Heart left ventricle (tissue), 16 donors: ENCODE measurements at regions not wholly inside any gene's neighbourhood (a gene's known extent, or its start where the extent isn't known, plus 50 kb on each side); places are given as distances from the start of the nearest gene placed in this dataset.

Experiments used
- ATAC-seq, 4 donors: fragments of 200-7000 bp; cut with Tn5 transposase; one replicate each; pipeline ENCODE4 v1.9.1; 2020 to 2022; ENCODE audit warnings: moderate library complexity in 4 of 4, mild to moderate bottlenecking in 3 of 4, moderate number of reproducible peaks in 1 of 4
- DNase-seq, 5 donors: peaks; one replicate each; pipeline ENCODE4 v3.0.0-alpha.2; 2020
- H3K27ac ChIP-seq, 12 donors: fragments of 200-600 bp; sonication (generic) in 4 of 12; one replicate each; pipeline versions ENCODE4 v1.5.0 to v1.8.0; 2016 to 2022; ENCODE audit warnings: mild to moderate bottlenecking in 2 of 12
- H3K27me3 ChIP-seq, 9 donors: fragments of 200-600 bp; sonication (generic) in 2 of 9; one replicate each; pipeline versions ENCODE4 v1.5.1 to v1.8.0; 2016 to 2022; ENCODE audit warnings: mild to moderate bottlenecking in 3 of 9
- H3K36me3 ChIP-seq, 9 donors: fragments of 200-600 bp; sonication (generic) in 2 of 9; one replicate each; pipeline versions ENCODE4 v1.5.0 to v1.8.0; 2018 to 2022; ENCODE audit warnings: mild to moderate bottlenecking in 2 of 9
- H3K4me1 ChIP-seq, 12 donors: fragments of 200-600 bp; sonication (generic) in 4 of 12; one replicate each; pipeline versions ENCODE4 v1.5.0 to v1.8.0; 2016 to 2022; ENCODE audit warnings: mild to moderate bottlenecking in 3 of 12
- H3K4me3 ChIP-seq, 12 donors: fragments of 200-600 bp; sonication (generic) in 4 of 12; one replicate each; pipeline versions ENCODE4 v1.5.0 to v1.8.0; 2017 to 2022; ENCODE audit warnings: mild to moderate bottlenecking in 9 of 12, moderate library complexity in 4 of 12
- H3K9me3 ChIP-seq, 12 donors: fragments of 200-600 bp; sonication (generic) in 4 of 12; one replicate each; pipeline versions ENCODE4 v1.5.0 to v1.8.0; 2016 to 2022; ENCODE audit warnings: mild to moderate bottlenecking in 1 of 12
- POLR2A ChIP-seq, 2 donors: fragments of 450-650 bp; IDR thresholded peaks; one replicate each; pipeline ENCODE4 v1.6.1; 2017; ENCODE audit warnings: antibody characterized with exemption in 2 of 2, mild to moderate bottlenecking in 2 of 2, moderate library complexity in 2 of 2
- WGBS, 4 donors: extraction: QIAGEN DNeasy Blood & Tissue Kit in 2 of 4; methylation state at CpG; one replicate each; pipeline versions ENCODE4 v1.1.5 to v1.1.7; 2013 to 2018; 5-methylcytosine and 5-hydroxymethylcytosine counted together
- intact Hi-C, 10 donors: fragments of 100-400 bp; cut with DNase I; formaldehyde crosslinking; loops; one replicate each; pipeline versions ENCODE4 v1.11.1 to v1.14.2; 2022
- TF ChIP-seq, protein P1 (sequence below), 12 donors: fragments of 200-600 bp; sonication (generic) in 4 of 12; IDR thresholded peaks; one replicate each; pipeline versions ENCODE4 v1.5.0 to v1.8.0; 2018 to 2022; ENCODE audit warnings: antibody characterized with exemption in 12 of 12, mild to moderate bottlenecking in 5 of 12
- donor health status: ischemic (EF 13 %, LVEDD 7.1; RV severe dilation, severe dysfunction).
- donor health status: healthy with polysubstance abuse.
- donor health status: DM: no; HTN: yes; CAD: no.
- donor health status: DM: no; HTN: no; CAD: no.
- donor health status: ischemic (EF 25% LVEDD 6.9; RV normal size, moderate dysfunction).
- donor health status: ischemic (EF 25% LVEDD 5.7; RV mildly dilated, moderate dysfunction).
- donor health status: healthy.
- donor health status: DM: yes; HTN: yes; CAD: no.
- donor health status: ischemic (EF 35%, LVEDD 5.7; RV mildly dilated, moderate dysfunction).
- donor health status: nonischemic (EF 11% LVEDD 7.7; RV severe dilation, severe dysfunction).
- donor health status: DM: yes; HTN: yes; CAD: no.
- donor health status: PGD.
- donor health status: ischemic (EF 29% LVEDD 5.4; RV normal size, mild dysfunction).
- donor health status: nonischemic (EF 23%, LVEDD 6.1; RV moderate dilation, normal function).

DNA sequence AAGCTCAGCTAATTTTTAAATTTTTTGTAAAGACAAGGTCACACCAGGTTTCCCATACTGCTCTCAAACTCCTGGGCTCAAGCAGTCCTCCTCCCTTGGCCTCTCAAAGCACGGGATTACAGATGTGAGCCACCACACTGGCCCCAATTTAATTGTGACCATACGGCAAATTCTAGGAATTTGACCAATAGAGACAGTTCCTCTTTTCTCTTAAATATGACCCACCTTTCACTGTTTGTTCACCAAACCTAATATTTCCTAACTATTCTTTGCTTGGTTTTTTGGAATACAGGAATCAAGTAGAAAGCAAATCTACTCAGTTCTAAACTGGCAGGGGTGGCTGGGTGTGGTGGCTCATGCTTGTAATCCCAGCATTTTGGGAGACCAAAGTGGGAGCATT is 264.0 kb downstream of the SHQ1 start:
- H3K27me3 ChIP-seq = no peaks in the 10 kb centered on the region
- WGBS, 4 donors = 93 to 100% (median 93%) methylated on average over 2 of the region's 2 CpGs
- H3K4me3 ChIP-seq = no peak overlapping the region
- no peaks in the 10 kb centered on the region for H3K4me1 ChIP-seq
- intact Hi-C loops = no loop called here
- ATAC-seq = no peak
- H3K9me3 ChIP-seq = no peaks in the 10 kb centered on the region
- TF ChIP-seq, protein P1, sequence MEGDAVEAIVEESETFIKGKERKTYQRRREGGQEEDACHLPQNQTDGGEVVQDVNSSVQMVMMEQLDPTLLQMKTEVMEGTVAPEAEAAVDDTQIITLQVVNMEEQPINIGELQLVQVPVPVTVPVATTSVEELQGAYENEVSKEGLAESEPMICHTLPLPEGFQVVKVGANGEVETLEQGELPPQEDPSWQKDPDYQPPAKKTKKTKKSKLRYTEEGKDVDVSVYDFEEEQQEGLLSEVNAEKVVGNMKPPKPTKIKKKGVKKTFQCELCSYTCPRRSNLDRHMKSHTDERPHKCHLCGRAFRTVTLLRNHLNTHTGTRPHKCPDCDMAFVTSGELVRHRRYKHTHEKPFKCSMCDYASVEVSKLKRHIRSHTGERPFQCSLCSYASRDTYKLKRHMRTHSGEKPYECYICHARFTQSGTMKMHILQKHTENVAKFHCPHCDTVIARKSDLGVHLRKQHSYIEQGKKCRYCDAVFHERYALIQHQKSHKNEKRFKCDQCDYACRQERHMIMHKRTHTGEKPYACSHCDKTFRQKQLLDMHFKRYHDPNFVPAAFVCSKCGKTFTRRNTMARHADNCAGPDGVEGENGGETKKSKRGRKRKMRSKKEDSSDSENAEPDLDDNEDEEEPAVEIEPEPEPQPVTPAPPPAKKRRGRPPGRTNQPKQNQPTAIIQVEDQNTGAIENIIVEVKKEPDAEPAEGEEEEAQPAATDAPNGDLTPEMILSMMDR (IDR thresholded peaks at IDR 0.05) = no peak
- TF ChIP-seq POLR2A (IDR thresholded peaks at IDR 0.05) = no peak
- no peak overlapping the region for H3K27ac ChIP-seq
- DNase-seq = no peak
- no peaks in the 10 kb centered on the region for H3K36me3 ChIP-seq

DNA sequence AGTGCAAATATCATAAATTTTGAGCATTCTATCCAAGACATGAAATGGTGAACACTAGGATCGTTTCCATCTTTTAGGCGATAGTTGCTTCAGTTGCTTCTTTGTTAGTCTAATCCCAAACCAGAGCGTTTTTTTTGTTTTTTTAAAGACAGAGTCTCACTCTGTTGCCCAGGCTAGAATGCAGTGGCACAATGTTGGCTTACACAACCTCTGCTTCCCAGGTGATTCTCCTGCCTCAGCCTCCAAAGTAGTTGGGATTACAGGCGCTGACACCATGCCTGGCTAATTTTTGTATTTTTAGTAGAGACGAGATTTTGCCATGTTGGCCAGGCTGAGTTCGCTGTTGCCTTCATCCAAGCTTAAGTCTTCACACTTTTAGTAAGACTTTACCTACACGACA is 265.3 kb downstream of the SHQ1 start:
- no peak for ATAC-seq
- Histone ChIP-seq H3K27me3 (no peaks in the 10 kb centered on the region), H3K9me3 (no peaks in the 10 kb centered on the region)

DNA sequence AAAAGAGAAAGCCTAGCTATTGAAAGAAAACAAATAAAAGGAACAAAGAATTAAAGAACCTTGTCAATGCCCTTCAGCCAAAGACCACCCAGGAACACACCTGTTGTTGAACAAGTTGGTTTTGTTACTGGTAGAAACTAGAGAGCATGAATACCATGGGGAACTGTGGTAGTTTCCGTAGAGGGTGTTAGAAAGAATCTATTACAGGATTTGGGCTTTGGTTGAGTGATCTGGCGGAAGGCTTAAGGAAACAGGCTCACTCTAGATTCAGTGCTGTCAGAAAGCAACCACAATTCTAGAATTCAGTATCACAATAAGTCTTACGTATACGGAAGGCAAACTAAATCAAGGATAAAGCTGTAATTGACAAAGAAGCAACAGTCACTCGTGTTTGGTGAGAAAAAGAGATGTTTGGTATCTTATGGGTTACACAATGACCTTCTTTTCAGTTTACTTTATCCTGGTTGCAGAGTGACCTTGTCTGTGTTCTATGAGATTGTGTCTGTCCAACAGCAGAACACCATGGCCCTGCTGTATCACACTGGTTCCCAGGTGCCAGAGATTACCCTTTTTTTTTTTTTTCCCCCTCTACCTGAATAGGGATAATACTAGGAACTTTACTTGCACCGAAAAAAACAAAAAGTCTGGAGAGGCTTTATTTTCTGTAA is 265.9 kb downstream of the SHQ1 start:
- no peak for ATAC-seq
- H3K4me1 ChIP-seq = no peaks in the 10 kb centered on the region
- H3K27me3 ChIP-seq = no peaks in the 10 kb centered on the region
- H3K9me3 ChIP-seq = no peaks in the 10 kb centered on the region
- no peak overlapping the region for H3K27ac ChIP-seq
- DNase-seq = no peak
- intact Hi-C loops = no loop called here
- H3K36me3 ChIP-seq = no peaks in the 10 kb centered on the region
- 82 to 86% (median 83%) methylated on average over 6 of the region's 6 CpGs for WGBS, 4 donors
- H3K4me3 ChIP-seq = no peak overlapping the region
- TF ChIP-seq POLR2A (IDR thresholded peaks at IDR 0.05) = no peak
- TF ChIP-seq, protein P1 (IDR thresholded peaks at IDR 0.05) = no peak

More for the DNA sequence above, 265.3 kb downstream of the SHQ1 start:
- DNase-seq = no peak
- WGBS, 4 donors = 94 to 96% (median 95%) methylated on average over 7 of the region's 7 CpGs
- Histone ChIP-seq H3K36me3 (no peaks in the 10 kb centered on the region), H3K4me3 (no peak overlapping the region), H3K27ac (no peak overlapping the region), H3K4me1 (no peaks in the 10 kb centered on the region)
- TF ChIP-seq, protein P1 (IDR thresholded peaks at IDR 0.05) = no peak
- TF ChIP-seq POLR2A (IDR thresholded peaks at IDR 0.05) = no peak
- intact Hi-C loops = no loop called here

DNA sequence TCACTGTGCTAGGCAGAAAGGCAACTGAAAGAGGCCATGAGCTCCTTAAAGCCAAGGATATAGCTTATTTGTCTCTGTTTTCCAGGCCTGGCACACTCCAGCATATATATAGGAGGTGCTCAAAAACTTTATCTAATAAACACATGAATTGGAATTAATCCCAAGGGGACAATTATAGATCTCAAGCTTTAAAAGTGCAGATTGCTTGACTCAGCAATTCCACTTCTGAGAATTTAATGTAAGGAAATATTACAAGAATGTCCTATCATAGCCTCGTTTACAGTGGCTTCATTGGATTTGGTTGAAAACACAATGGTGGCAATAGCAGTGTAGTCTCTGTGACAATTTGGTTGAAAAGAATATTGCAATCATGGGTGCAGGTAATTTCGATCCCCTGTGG is 267.3 kb downstream of the SHQ1 start:
- Histone ChIP-seq H3K27ac (no peak overlapping the region), H3K9me3 (no peaks in the 10 kb centered on the region), H3K4me1 (no peaks in the 10 kb centered on the region), H3K36me3 (no peaks in the 10 kb centered on the region), H3K27me3 (no peaks in the 10 kb centered on the region), H3K4me3 (no peak overlapping the region)
- intact Hi-C loops = no loop called here
- 74 to 82% (median 77%) methylated on average over 2 of the region's 2 CpGs for WGBS, 4 donors
- TF ChIP-seq POLR2A (IDR thresholded peaks at IDR 0.05) = no peak
- TF ChIP-seq, protein P1 (IDR thresholded peaks at IDR 0.05) = no peak
- DNase-seq (no peak), ATAC-seq (no peak)
